ENCODE measurements at regions not wholly inside any gene's neighbourhood (a gene's known extent, or its start where the extent isn't known, plus 50 kb on each side); places are given as distances from the start of the nearest gene placed in this dataset.
A peak's percentile ranks its signal among the peaks of the same experiment; 100 is the strongest.
"Not testable (repeated sequence)": the region's sequence is repeated elsewhere in the genome, so short reads cannot be mapped to it uniquely, and the experiment has no call there.

GRCh38 chr2:102871707-102872106 lies 109.9 kb downstream of the TMEM182 start:
- Histone ChIP-seq H3K9me3 (peaks cover 3% of the 10 kb centered on the region), H3K36me3 (ENCODE audit: insufficient read depth in 1 of 2, low read depth in 1 of 2) (no peaks in the 10 kb centered on the region), H3K27me3 (ENCODE audit: insufficient read depth in 3 of 3, low read length in 2 of 3) (no peaks in the 10 kb centered on the region), H3K27ac (no peak overlapping the region), H3K4me3 (no peak overlapping the region), H3K4me1 (no peaks in the 10 kb centered on the region)
- no peak for ATAC-seq
- no peak for TF ChIP-seq CTCF (IDR thresholded peaks at IDR 0.05)
- intact Hi-C loops (cut with DNase I), result no loop called here
- no peak for DNase-seq
- WGBS, 3 donors, result 53 to 70% (median 62%) methylated on average over 4 of the region's 4 CpGs

- Histone ChIP-seq H3K36me3 (ENCODE audit: insufficient read depth in 1 of 2, low read depth in 1 of 2) (no peaks in the 10 kb centered on the region), H3K27me3 (ENCODE audit: insufficient read depth in 3 of 3, low read length in 2 of 3) (no peaks in the 10 kb centered on the region), H3K4me1 (no peaks in the 10 kb centered on the region), H3K27ac (no peak overlapping the region), H3K4me3 (no peak overlapping the region), H3K9me3 (peaks cover 3% of the 10 kb centered on the region)
- ATAC-seq, result no peak
- WGBS, 3 donors, result 73 to 74% (median 74%) methylated on average over 2 of the region's 2 CpGs
- no peak for DNase-seq
- peak; percentile 12 for TF ChIP-seq CTCF (IDR thresholded peaks at IDR 0.05)
- intact Hi-C loops (cut with DNase I), result no loop called here
These were observed 110.6 kb downstream of the TMEM182 start for GRCh38 chr2:102872388-102872787.

- H3K4me3 ChIP-seq; intact Hi-C loops (cut with DNase I); H3K9me3 ChIP-seq; H3K36me3 ChIP-seq (ENCODE audit: insufficient read depth in 1 of 2, low read depth in 1 of 2); H3K4me1 ChIP-seq; H3K27me3 ChIP-seq (ENCODE audit: insufficient read depth in 3 of 3, low read length in 2 of 3); H3K27ac ChIP-seq; DNase-seq; ATAC-seq: not testable (repeated sequence)
- WGBS, 3 donors, result 92 to 98% (median 94%) methylated on average over 12 to 13 of the region's 13 CpGs
These were observed 117.7 kb downstream of the TMEM182 start for GRCh38 chr2:102879513-102879912.

GRCh38 chr2:102880731-102881130 lies 118.9 kb downstream of the TMEM182 start:
- ATAC-seq (no peak), DNase-seq (no peak)
- H3K36me3 ChIP-seq (ENCODE audit: insufficient read depth in 1 of 2, low read depth in 1 of 2), result no peaks in the 10 kb centered on the region
- H3K9me3 ChIP-seq, result no peaks in the 10 kb centered on the region
- no peak overlapping the region for H3K27ac ChIP-seq
- no peak for TF ChIP-seq CTCF (IDR thresholded peaks at IDR 0.05)
- intact Hi-C loops (cut with DNase I), result no loop called here
- no peak overlapping the region for H3K4me3 ChIP-seq
- H3K27me3 ChIP-seq (ENCODE audit: insufficient read depth in 3 of 3, low read length in 2 of 3), result no peaks in the 10 kb centered on the region
- no peaks in the 10 kb centered on the region for H3K4me1 ChIP-seq

- DNase-seq (no peak), ATAC-seq (no peak)
- Histone ChIP-seq H3K4me1 (no peaks in the 10 kb centered on the region), H3K4me3 (no peak overlapping the region), H3K27me3 (ENCODE audit: insufficient read depth in 3 of 3, low read length in 2 of 3) (no peaks in the 10 kb centered on the region), H3K27ac (no peak overlapping the region), H3K9me3 (no peaks in the 10 kb centered on the region), H3K36me3 (ENCODE audit: insufficient read depth in 1 of 2, low read depth in 1 of 2) (no peaks in the 10 kb centered on the region)
- 60 to 68% (median 65%) methylated on average over 3 of the region's 3 CpGs for WGBS, 3 donors
- no peak for TF ChIP-seq CTCF (IDR thresholded peaks at IDR 0.05)
- intact Hi-C loops (cut with DNase I), result no loop called here
These were observed 124.5 kb downstream of the TMEM182 start for GRCh38 chr2:102886216-102886893.
